ENCODE measurements at regions not wholly inside any gene's neighbourhood (a gene's known extent, or its start where the extent isn't known, plus 50 kb on each side); places are given as distances from the start of the nearest gene placed in this dataset.

DNA sequence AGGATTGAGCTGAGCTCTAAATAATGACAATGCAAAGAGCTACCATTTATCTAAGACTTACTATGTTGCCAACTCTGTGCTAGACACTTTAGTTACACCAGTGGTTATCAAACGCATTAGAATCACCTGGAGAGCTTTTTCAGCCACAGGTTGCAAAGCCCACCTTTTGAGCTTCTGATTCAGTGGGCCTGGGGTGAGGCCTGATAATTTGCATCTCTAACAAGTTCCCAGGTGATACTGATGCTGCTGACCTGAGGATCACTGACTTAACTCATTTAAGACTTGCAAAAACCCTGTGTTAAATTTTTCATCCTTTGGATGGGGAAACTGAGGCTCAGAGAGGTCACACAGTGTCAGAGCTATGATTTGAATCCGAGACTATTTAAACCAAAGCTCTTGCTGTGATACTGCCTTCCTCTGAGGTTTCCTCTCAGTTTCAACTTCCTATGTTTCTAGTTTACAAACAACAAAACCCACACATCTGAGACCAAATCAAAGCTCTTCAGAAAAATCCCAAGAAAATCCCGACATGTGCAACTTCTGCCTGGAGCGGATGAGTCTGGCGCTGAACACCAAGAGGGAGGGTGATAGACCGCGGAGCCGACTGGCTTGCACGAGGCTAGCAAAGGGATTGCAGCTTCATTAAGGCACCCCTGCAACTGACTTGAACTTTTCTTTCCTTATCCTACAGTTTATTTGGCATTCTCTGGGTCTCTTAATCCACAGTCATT, 124.9 kb downstream of the CYP26A1 start:
- H2AFZ ChIP-seq (replicated peaks; ENCODE audit: low read length, poor library complexity), result peak overlapping the region; percentile 71
- peaks cover 15% of the 10 kb centered on the region for H3K27me3 ChIP-seq (ENCODE audit: control insufficient read depth, insufficient read depth, low read length)

More for the DNA sequence above, 124.9 kb downstream of the CYP26A1 start:
- POLR2A ChIA-PET (ENCODE audit: unreplicated experiment), result no interaction called here
- Histone ChIP-seq H2BK20ac (ENCODE audit: low read depth, low read length) (no peak overlapping the region; the same call in 1 of the 2 replicates), H2AK9ac (replicated peaks; ENCODE audit: low read depth, low read length, poor library complexity) (peak overlapping the region; percentile 33), H3K4me2 (ENCODE audit: low read depth, low read length) (peak overlapping the region; percentile 63), H3K36me3 (ENCODE audit: control insufficient read depth, insufficient read depth, low read length) (no peaks in the 10 kb centered on the region), H3K9ac (ENCODE audit: low read depth, low read length) (no peak overlapping the region), H4K20me1 (ENCODE audit: insufficient read depth, low read length) (no peaks in the 10 kb centered on the region), H3K4me3 (ENCODE audit: insufficient read depth, low read depth, low read length) (peak overlapping the region; percentile 14; the same call in 1 of the 2 replicates), H4K91ac (ENCODE audit: insufficient read depth, low read depth, low read length) (no peak overlapping the region), H3K9me1 (ENCODE audit: insufficient read depth, low read length) (no peaks in the 10 kb centered on the region), H3K4ac (ENCODE audit: low read depth, low read length) (no peak overlapping the region), H3K27ac (ENCODE audit: insufficient read depth, low read length) (no peak overlapping the region), H3K79me1 (ENCODE audit: low read depth in 1 of 2, low read length in 2 of 2) (no peaks in the 10 kb centered on the region), H3K14ac (replicated peaks; ENCODE audit: low read depth, low read length) (no peak overlapping the region), H3K23ac (ENCODE audit: low read depth, low read length) (peak overlapping the region; percentile 44; the same call in 1 of the 2 replicates), H2BK15ac (ENCODE audit: low read depth, low read length) (no peak overlapping the region), H2AK5ac (ENCODE audit: low read depth, low read length) (no peak overlapping the region; the same call in 1 of the 2 replicates), H3K18ac (ENCODE audit: low read depth, low read length) (no peak overlapping the region), H4K8ac (ENCODE audit: low read depth in 2 of 2, low read length in 2 of 2) (no peak overlapping the region), H4K5ac (ENCODE audit: low read depth, low read length) (no peak overlapping the region), H2BK120ac (ENCODE audit: low read depth, low read length) (no peak overlapping the region), H3K56ac (ENCODE audit: extremely low read depth, insufficient read depth, low read length) (no peak overlapping the region), H3K4me1 (ENCODE audit: control insufficient read depth, insufficient read depth, low read length) (peaks cover 2% of the 10 kb centered on the region; the same call in 1 of the 2 replicates), H3K9me3 (ENCODE audit: control insufficient read depth, insufficient read depth, low read length) (no peaks in the 10 kb centered on the region), H2BK5ac (ENCODE audit: low read depth, low read length, poor library complexity, severe bottlenecking) (no peak overlapping the region)
- TF ChIP-seq RFX5 (IDR thresholded peaks at IDR 0.05; ENCODE audit: low read depth, low read length), result no peak
- TF ChIP-seq, protein P1, sequence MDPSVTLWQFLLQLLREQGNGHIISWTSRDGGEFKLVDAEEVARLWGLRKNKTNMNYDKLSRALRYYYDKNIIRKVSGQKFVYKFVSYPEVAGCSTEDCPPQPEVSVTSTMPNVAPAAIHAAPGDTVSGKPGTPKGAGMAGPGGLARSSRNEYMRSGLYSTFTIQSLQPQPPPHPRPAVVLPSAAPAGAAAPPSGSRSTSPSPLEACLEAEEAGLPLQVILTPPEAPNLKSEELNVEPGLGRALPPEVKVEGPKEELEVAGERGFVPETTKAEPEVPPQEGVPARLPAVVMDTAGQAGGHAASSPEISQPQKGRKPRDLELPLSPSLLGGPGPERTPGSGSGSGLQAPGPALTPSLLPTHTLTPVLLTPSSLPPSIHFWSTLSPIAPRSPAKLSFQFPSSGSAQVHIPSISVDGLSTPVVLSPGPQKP (IDR thresholded peaks at IDR 0.05; ENCODE audit: borderline replicate concordance, low read depth, low read length), result no peak
- TF ChIP-seq, protein P2, sequence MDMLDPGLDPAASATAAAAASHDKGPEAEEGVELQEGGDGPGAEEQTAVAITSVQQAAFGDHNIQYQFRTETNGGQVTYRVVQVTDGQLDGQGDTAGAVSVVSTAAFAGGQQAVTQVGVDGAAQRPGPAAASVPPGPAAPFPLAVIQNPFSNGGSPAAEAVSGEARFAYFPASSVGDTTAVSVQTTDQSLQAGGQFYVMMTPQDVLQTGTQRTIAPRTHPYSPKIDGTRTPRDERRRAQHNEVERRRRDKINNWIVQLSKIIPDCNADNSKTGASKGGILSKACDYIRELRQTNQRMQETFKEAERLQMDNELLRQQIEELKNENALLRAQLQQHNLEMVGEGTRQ (IDR thresholded peaks at IDR 0.05; ENCODE audit: low read depth, low read length), result no peak
- TF ChIP-seq POLR2A (IDR thresholded peaks at IDR 0.05; ENCODE audit: low read depth, low read length), result no peak
- no peak for TF ChIP-seq MXI1 (IDR thresholded peaks at IDR 0.05; ENCODE audit: borderline replicate concordance, low read depth, low read length)
- TF ChIP-seq CEBPB (IDR thresholded peaks at IDR 0.05; ENCODE audit: low read depth, low read length), result no peak
- no peak for TF ChIP-seq SMC3 (IDR thresholded peaks at IDR 0.05; ENCODE audit: low read depth, low read length)
- TF ChIP-seq CHD1 (IDR thresholded peaks at IDR 0.05; ENCODE audit: low read depth, low read length), result no peak
- peak; percentile 85 for ATAC-seq (ENCODE audit: low read depth)
- in situ Hi-C loops (cut with MboI; ENCODE audit: low sequenced_read_pairs) (no loop called here), dilution Hi-C loops (cut with HindIII; ENCODE audit: low sequenced_read_pairs, unreplicated experiment) (no loop called here), intact Hi-C loops (cut with micrococcal nuclease) (no loop called here)
- DNase-seq, result peak; percentile 42
- 20% methylated on average over 1 of the region's 9 CpGs; no CpG with 5 or more reads in 1 of the 2 experiments for WGBS, 2 experiments (ENCODE audit: extremely low coverage in 2 of 2, insufficient read length in 1 of 2)
- BruUV-seq (replicated peaks), result no TSS peak
- CTCF ChIA-PET, result interaction anchor here (0.6 to 0.7 kb wide), 2 partner anchors 24 to 201 kb away, joined by 3 read pairs; no protein-coding TSS in a partner anchor

Data from IMR-90 (cell line).